A673 (cell line): ENCODE measurements at regions not wholly inside any gene's neighbourhood (a gene's known extent, or its start where the extent isn't known, plus 50 kb on each side); places are given as distances from the start of the nearest gene placed in this dataset.

ENCODE experiments used
- BruUV-seq: library from RNA; stranded (reverse); fragments of 400-500 nt; replicated peaks from 2 replicates; lab custom pipeline; 2021; lab: Mats Ljungman, UMichigan
- CTCF ChIA-PET: fragments of 300-600 bp; sonication (Branson Sonifier 250); formaldehyde crosslinking; loops from one replicate; lab custom pipeline; 2022; ENCODE audit warnings: antibody characterized with exemption; lab: Charles Lee
- POLR2A ChIA-PET: fragments of 300-600 bp; sonication (Branson Sonifier 250); formaldehyde crosslinking; loops from one replicate; lab custom pipeline; 2022; ENCODE audit warnings: antibody characterized with exemption; ENCODE audit not compliant: low non-redundant PET; lab: Charles Lee
- DNase-seq: peaks from one replicate; pipeline ENCODE4 v3.0.0-alpha.2; 2015; ENCODE audit warnings: low spot score
- H3K27ac ChIP-seq: fragments of 200-600 bp; sonication (generic); 2 replicates; pipeline ENCODE4 v1.5.1; 2016; ENCODE audit warnings: mixed run types, low read depth, mild to moderate bottlenecking, mixed read lengths, antibody characterized with exemption, low read length; ENCODE audit not compliant: poor library complexity, severe bottlenecking
- H3K27me3 ChIP-seq: fragments of 200-600 bp; sonication (generic); replicated peaks from 2 replicates; pipeline ENCODE4 v1.6.1; 2017; ENCODE audit warnings: mixed run types, low read depth, mild to moderate bottlenecking, mixed read lengths, antibody characterized with exemption, low read length; ENCODE audit not compliant: insufficient read depth, poor library complexity
- H3K36me3 ChIP-seq: fragments of 200-600 bp; sonication (generic); 2 replicates; pipeline ENCODE4 v1.6.1; 2016; ENCODE audit warnings: mixed run types, mild to moderate bottlenecking, mixed read lengths, antibody characterized with exemption, low read length; ENCODE audit not compliant: insufficient read depth, poor library complexity, severe bottlenecking
- H3K4me1 ChIP-seq: fragments of 200-600 bp; sonication (generic); 2 replicates; pipeline ENCODE4 v1.6.1; 2017; ENCODE audit warnings: mixed run types, mild to moderate bottlenecking, mixed read lengths, antibody characterized with exemption, low read length; ENCODE audit not compliant: insufficient read depth, poor library complexity, severe bottlenecking
- H3K4me3 ChIP-seq: fragments of 200-600 bp; sonication (generic); 2 replicates; pipeline ENCODE4 v1.5.1; 2016; ENCODE audit warnings: low read depth, mixed run types, mild to moderate bottlenecking, mixed read lengths, low read length; ENCODE audit not compliant: poor library complexity, severe bottlenecking
- H3K9me3 ChIP-seq: fragments of 200-600 bp; sonication (generic); 2 replicates; pipeline ENCODE4 v1.6.1; 2016; ENCODE audit warnings: mixed run types, low read depth, mild to moderate bottlenecking, mixed read lengths, antibody characterized with exemption, low read length; ENCODE audit not compliant: poor library complexity, severe bottlenecking
- CTCF ChIP-seq: fragments of 300-800, 200-600 bp; sonication (generic); conservative IDR thresholded peaks from 2 replicates; pipeline ENCODE4 v1.5.1; 2017; ENCODE audit warnings: low read depth, mild to moderate bottlenecking, antibody characterized with exemption, low read length, moderate library complexity, mixed read lengths
- EZH2 ChIP-seq: fragments of 200-600 bp; sonication (generic); IDR thresholded peaks from 2 replicates; pipeline ENCODE4 v1.6.1; 2017; ENCODE audit warnings: borderline replicate concordance, low read depth, mild to moderate bottlenecking, mixed read lengths, antibody characterized with exemption, low read length; ENCODE audit not compliant: poor library complexity, severe bottlenecking
- intact Hi-C: fragments of 100-400 bp; cut with micrococcal nuclease; formaldehyde crosslinking; loops from one replicate; pipeline ENCODE4 v1.10.0; 2022; ENCODE audit not compliant: unreplicated experiment

GRCh38 chr10:3959370-3960325, 174.6 kb upstream of the KLF6 start:
- CTCF ChIA-PET, result no interaction called here
- no peaks in the 10 kb centered on the region for H3K27me3 ChIP-seq
- H3K9me3 ChIP-seq, result no peaks in the 10 kb centered on the region
- H3K4me1 ChIP-seq, result no peaks in the 10 kb centered on the region
- POLR2A ChIA-PET, result no interaction called here
- BruUV-seq, result no TSS peak
- no peaks in the 10 kb centered on the region for H3K36me3 ChIP-seq
- DNase-seq, result no peak
- TF ChIP-seq EZH2 (no peak), CTCF (no peak)
- H3K4me3 ChIP-seq, result no peak overlapping the region
- no peak overlapping the region for H3K27ac ChIP-seq
- intact Hi-C loops, result no loop called here

- POLR2A ChIA-PET, result no interaction called here
- CTCF ChIA-PET, result no interaction called here
- DNase-seq, result no peak
- Histone ChIP-seq H3K36me3 (no peaks in the 10 kb centered on the region), H3K4me3 (no peak overlapping the region), H3K9me3 (no peaks in the 10 kb centered on the region), H3K27ac (no peak overlapping the region), H3K27me3 (no peaks in the 10 kb centered on the region), H3K4me1 (no peaks in the 10 kb centered on the region)
- no TSS peak for BruUV-seq
- TF ChIP-seq CTCF, result no peak
- no peak for TF ChIP-seq EZH2
- intact Hi-C loops, result no loop called here
Measured at GRCh38 chr10:3958472-3958996, 173.5 kb upstream of the KLF6 start.

GRCh38 chr10:3955955-3956617, 171.1 kb upstream of the KLF6 start:
- Histone ChIP-seq H3K27ac (no peak overlapping the region), H3K27me3 (no peaks in the 10 kb centered on the region), H3K9me3 (no peaks in the 10 kb centered on the region), H3K4me3 (no peak overlapping the region), H3K36me3 (no peaks in the 10 kb centered on the region), H3K4me1 (no peaks in the 10 kb centered on the region)
- ChIA-PET CTCF (no interaction called here), POLR2A (no interaction called here)
- intact Hi-C loops, result no loop called here
- no TSS peak for BruUV-seq
- TF ChIP-seq CTCF (no peak), EZH2 (no peak)
- no peak for DNase-seq
